ENCODE measurements at regions not wholly inside any gene's neighbourhood (a gene's known extent, or its start where the extent isn't known, plus 50 kb on each side); places are given as distances from the start of the nearest gene placed in this dataset.
"Not testable (repeated sequence)": the region's sequence is repeated elsewhere in the genome, so short reads cannot be mapped to it uniquely, and the experiment has no call there.

GRCh38 chr1:149841597-149842238, 57.6 kb upstream of the BOLA1 start:
- not testable (repeated sequence) for H3K36me3 ChIP-seq (ENCODE audit: control insufficient read depth in 2 of 2, insufficient read depth in 2 of 2, low read length in 1 of 2); H3K4me1 ChIP-seq (ENCODE audit: control insufficient read depth in 2 of 2, insufficient read depth in 2 of 2, low read length in 1 of 2); H3K9me3 ChIP-seq (ENCODE audit: control insufficient read depth in 2 of 2, insufficient read depth in 1 of 2, low read depth in 1 of 2, low read length in 1 of 2); H3K27ac ChIP-seq (ENCODE audit: low read depth in 2 of 2, low read length in 1 of 2); H3K27me3 ChIP-seq (ENCODE audit: control insufficient read depth in 1 of 2, insufficient read depth in 2 of 2, low read length in 2 of 2); H3K4me3 ChIP-seq (ENCODE audit: low read depth in 1 of 2, low read length in 2 of 2)
- no CpG with 5 or more reads among the region's 53 CpGs for WGBS, 2 donors

- H3K4me3 ChIP-seq (ENCODE audit: low read depth in 1 of 2, low read length in 2 of 2); H3K4me1 ChIP-seq (ENCODE audit: control insufficient read depth in 2 of 2, insufficient read depth in 2 of 2, low read length in 1 of 2); H3K27me3 ChIP-seq (ENCODE audit: control insufficient read depth in 1 of 2, insufficient read depth in 2 of 2, low read length in 2 of 2); H3K36me3 ChIP-seq (ENCODE audit: control insufficient read depth in 2 of 2, insufficient read depth in 2 of 2, low read length in 1 of 2); H3K27ac ChIP-seq (ENCODE audit: low read depth in 2 of 2, low read length in 1 of 2); H3K9me3 ChIP-seq (ENCODE audit: control insufficient read depth in 2 of 2, insufficient read depth in 1 of 2, low read depth in 1 of 2, low read length in 1 of 2): not testable (repeated sequence)
- no CpG with 5 or more reads among the region's 62 CpGs for WGBS, 2 donors
These were observed 56.8 kb upstream of the BOLA1 start for GRCh38 chr1:149842458-149843064.

GRCh38 chr1:149843431-149844041, 55.8 kb upstream of the BOLA1 start:
- no peaks in the 10 kb centered on the region for H3K27me3 ChIP-seq (ENCODE audit: control insufficient read depth in 1 of 2, insufficient read depth in 2 of 2, low read length in 2 of 2)
- H3K27ac ChIP-seq (ENCODE audit: low read depth in 2 of 2, low read length in 1 of 2): peak overlapping the region; percentile 68 to 90
- no peaks in the 10 kb centered on the region for H3K9me3 ChIP-seq (ENCODE audit: control insufficient read depth in 2 of 2, insufficient read depth in 1 of 2, low read depth in 1 of 2, low read length in 1 of 2)
- peaks cover 0 to 2% of the 10 kb centered on the region in 2 donors for H3K4me1 ChIP-seq (ENCODE audit: control insufficient read depth in 2 of 2, insufficient read depth in 2 of 2, low read length in 1 of 2)
- no peaks in the 10 kb centered on the region for H3K36me3 ChIP-seq (ENCODE audit: control insufficient read depth in 2 of 2, insufficient read depth in 2 of 2, low read length in 1 of 2)
- WGBS, 2 donors: 2 to 3% methylated on average over 10 to 15 of the region's 16 CpGs
- peak overlapping the region; percentile 18 to 67 for H3K4me3 ChIP-seq (ENCODE audit: low read depth in 1 of 2, low read length in 2 of 2)

GRCh38 chr1:149844101-149844500, 55.3 kb upstream of the BOLA1 start:
- H3K27me3 ChIP-seq (ENCODE audit: control insufficient read depth in 1 of 2, insufficient read depth in 2 of 2, low read length in 2 of 2): no peaks in the 10 kb centered on the region
- H3K9me3 ChIP-seq (ENCODE audit: control insufficient read depth in 2 of 2, insufficient read depth in 1 of 2, low read depth in 1 of 2, low read length in 1 of 2): no peaks in the 10 kb centered on the region
- H3K36me3 ChIP-seq (ENCODE audit: control insufficient read depth in 2 of 2, insufficient read depth in 2 of 2, low read length in 1 of 2): no peaks in the 10 kb centered on the region
- peak overlapping the region in 1 of 2 donors; percentile 90 for H3K27ac ChIP-seq (ENCODE audit: low read depth in 2 of 2, low read length in 1 of 2)
- H3K4me1 ChIP-seq (ENCODE audit: control insufficient read depth in 2 of 2, insufficient read depth in 2 of 2, low read length in 1 of 2): peaks cover 0 to 2% of the 10 kb centered on the region in 2 donors
- WGBS, 2 donors: 24 to 32% methylated on average over 3 of the region's 3 CpGs
- peak overlapping the region in 1 of 2 donors; percentile 67 for H3K4me3 ChIP-seq (ENCODE audit: low read depth in 1 of 2, low read length in 2 of 2)

GRCh38 chr1:149844650-149845255, 54.6 kb upstream of the BOLA1 start:
- Histone ChIP-seq H3K4me1 (ENCODE audit: control insufficient read depth in 2 of 2, insufficient read depth in 2 of 2, low read length in 1 of 2) (peaks cover 0 to 2% of the 10 kb centered on the region in 2 donors), H3K27me3 (ENCODE audit: control insufficient read depth in 1 of 2, insufficient read depth in 2 of 2, low read length in 2 of 2) (no peaks in the 10 kb centered on the region), H3K4me3 (ENCODE audit: low read depth in 1 of 2, low read length in 2 of 2) (no peak overlapping the region), H3K36me3 (ENCODE audit: control insufficient read depth in 2 of 2, insufficient read depth in 2 of 2, low read length in 1 of 2) (no peaks in the 10 kb centered on the region), H3K9me3 (ENCODE audit: control insufficient read depth in 2 of 2, insufficient read depth in 1 of 2, low read depth in 1 of 2, low read length in 1 of 2) (no peaks in the 10 kb centered on the region), H3K27ac (ENCODE audit: low read depth in 2 of 2, low read length in 1 of 2) (no peak overlapping the region)
- 60 to 72% methylated on average over 4 of the region's 4 CpGs for WGBS, 2 donors

- Histone ChIP-seq H3K9me3 (ENCODE audit: control insufficient read depth in 2 of 2, insufficient read depth in 1 of 2, low read depth in 1 of 2, low read length in 1 of 2) (no peaks in the 10 kb centered on the region), H3K27me3 (ENCODE audit: control insufficient read depth in 1 of 2, insufficient read depth in 2 of 2, low read length in 2 of 2) (no peaks in the 10 kb centered on the region), H3K36me3 (ENCODE audit: control insufficient read depth in 2 of 2, insufficient read depth in 2 of 2, low read length in 1 of 2) (no peaks in the 10 kb centered on the region), H3K4me3 (ENCODE audit: low read depth in 1 of 2, low read length in 2 of 2) (no peak overlapping the region), H3K27ac (ENCODE audit: low read depth in 2 of 2, low read length in 1 of 2) (no peak overlapping the region), H3K4me1 (ENCODE audit: control insufficient read depth in 2 of 2, insufficient read depth in 2 of 2, low read length in 1 of 2) (peaks cover 0 to 2% of the 10 kb centered on the region in 2 donors)
- WGBS, 2 donors: 52 to 60% methylated on average over 3 of the region's 3 CpGs
These were observed 54.0 kb upstream of the BOLA1 start for GRCh38 chr1:149845416-149845815.

- no peaks in the 10 kb centered on the region for H3K27me3 ChIP-seq (ENCODE audit: control insufficient read depth in 1 of 2, insufficient read depth in 2 of 2, low read length in 2 of 2)
- 90 to 92% methylated on average over 3 of the region's 3 CpGs for WGBS, 2 donors
- H3K27ac ChIP-seq (ENCODE audit: low read depth in 2 of 2, low read length in 1 of 2): no peak overlapping the region
- no peak overlapping the region for H3K4me3 ChIP-seq (ENCODE audit: low read depth in 1 of 2, low read length in 2 of 2)
- no peaks in the 10 kb centered on the region for H3K36me3 ChIP-seq (ENCODE audit: control insufficient read depth in 2 of 2, insufficient read depth in 2 of 2, low read length in 1 of 2)
- no peaks in the 10 kb centered on the region for H3K9me3 ChIP-seq (ENCODE audit: control insufficient read depth in 2 of 2, insufficient read depth in 1 of 2, low read depth in 1 of 2, low read length in 1 of 2)
- peaks cover 0 to 2% of the 10 kb centered on the region in 2 donors for H3K4me1 ChIP-seq (ENCODE audit: control insufficient read depth in 2 of 2, insufficient read depth in 2 of 2, low read length in 1 of 2)
These were observed 53.3 kb upstream of the BOLA1 start for GRCh38 chr1:149846042-149846441.

- H3K4me1 ChIP-seq (ENCODE audit: control insufficient read depth in 2 of 2, insufficient read depth in 2 of 2, low read length in 1 of 2): peaks cover 0 to 2% of the 10 kb centered on the region in 2 donors
- H3K9me3 ChIP-seq (ENCODE audit: control insufficient read depth in 2 of 2, insufficient read depth in 1 of 2, low read depth in 1 of 2, low read length in 1 of 2): no peaks in the 10 kb centered on the region
- H3K27ac ChIP-seq (ENCODE audit: low read depth in 2 of 2, low read length in 1 of 2): no peak overlapping the region
- no peak overlapping the region for H3K4me3 ChIP-seq (ENCODE audit: low read depth in 1 of 2, low read length in 2 of 2)
- H3K36me3 ChIP-seq (ENCODE audit: control insufficient read depth in 2 of 2, insufficient read depth in 2 of 2, low read length in 1 of 2): no peaks in the 10 kb centered on the region
- no peaks in the 10 kb centered on the region for H3K27me3 ChIP-seq (ENCODE audit: control insufficient read depth in 1 of 2, insufficient read depth in 2 of 2, low read length in 2 of 2)
- 92 to 93% methylated on average over 3 of the region's 3 CpGs for WGBS, 2 donors
These were observed 52.5 kb upstream of the BOLA1 start for GRCh38 chr1:149846593-149847466.
